ENCODE measurements at regions not wholly inside any gene's neighbourhood (a gene's known extent, or its start where the extent isn't known, plus 50 kb on each side); places are given as distances from the start of the nearest gene placed in this dataset.

GRCh38 chr13:63279136-63279535 is 1863.5 kb upstream of the PCDH20 start:
- TF ChIP-seq, protein P1, sequence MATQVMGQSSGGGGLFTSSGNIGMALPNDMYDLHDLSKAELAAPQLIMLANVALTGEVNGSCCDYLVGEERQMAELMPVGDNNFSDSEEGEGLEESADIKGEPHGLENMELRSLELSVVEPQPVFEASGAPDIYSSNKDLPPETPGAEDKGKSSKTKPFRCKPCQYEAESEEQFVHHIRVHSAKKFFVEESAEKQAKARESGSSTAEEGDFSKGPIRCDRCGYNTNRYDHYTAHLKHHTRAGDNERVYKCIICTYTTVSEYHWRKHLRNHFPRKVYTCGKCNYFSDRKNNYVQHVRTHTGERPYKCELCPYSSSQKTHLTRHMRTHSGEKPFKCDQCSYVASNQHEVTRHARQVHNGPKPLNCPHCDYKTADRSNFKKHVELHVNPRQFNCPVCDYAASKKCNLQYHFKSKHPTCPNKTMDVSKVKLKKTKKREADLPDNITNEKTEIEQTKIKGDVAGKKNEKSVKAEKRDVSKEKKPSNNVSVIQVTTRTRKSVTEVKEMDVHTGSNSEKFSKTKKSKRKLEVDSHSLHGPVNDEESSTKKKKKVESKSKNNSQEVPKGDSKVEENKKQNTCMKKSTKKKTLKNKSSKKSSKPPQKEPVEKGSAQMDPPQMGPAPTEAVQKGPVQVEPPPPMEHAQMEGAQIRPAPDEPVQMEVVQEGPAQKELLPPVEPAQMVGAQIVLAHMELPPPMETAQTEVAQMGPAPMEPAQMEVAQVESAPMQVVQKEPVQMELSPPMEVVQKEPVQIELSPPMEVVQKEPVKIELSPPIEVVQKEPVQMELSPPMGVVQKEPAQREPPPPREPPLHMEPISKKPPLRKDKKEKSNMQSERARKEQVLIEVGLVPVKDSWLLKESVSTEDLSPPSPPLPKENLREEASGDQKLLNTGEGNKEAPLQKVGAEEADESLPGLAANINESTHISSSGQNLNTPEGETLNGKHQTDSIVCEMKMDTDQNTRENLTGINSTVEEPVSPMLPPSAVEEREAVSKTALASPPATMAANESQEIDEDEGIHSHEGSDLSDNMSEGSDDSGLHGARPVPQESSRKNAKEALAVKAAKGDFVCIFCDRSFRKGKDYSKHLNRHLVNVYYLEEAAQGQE (IDR thresholded peaks at IDR 0.05; ENCODE audit: low read depth, low read length), result no peak
- TF ChIP-seq SIN3A (IDR thresholded peaks at IDR 0.05; ENCODE audit: low read depth, low read length) (no peak), CTCF (IDR thresholded peaks at IDR 0.05 in 2 of 3, conservative IDR thresholded peaks at IDR 0.05 in 1 of 3; ENCODE audit: control insufficient read depth in 2 of 3, extremely low read depth in 1 of 3, insufficient read depth in 1 of 3, low read depth in 3 of 3, low read length in 3 of 3) (no peak), MTA3 (IDR thresholded peaks at IDR 0.05; ENCODE audit: borderline replicate concordance, low read length) (no peak), RELA (IDR thresholded peaks at IDR 0.05; ENCODE audit: borderline replicate concordance, partially characterized antibody) (no peak), POLR2A (IDR thresholded peaks at IDR 0.05; ENCODE audit: low read depth, low read length) (no peak), POLR2AphosphoS5 (IDR thresholded peaks at IDR 0.05; ENCODE audit: low read length) (no peak), EED (IDR thresholded peaks at IDR 0.05; ENCODE audit: low read depth) (no peak), MXI1 (IDR thresholded peaks at IDR 0.05; ENCODE audit: low read depth, low read length) (no peak), BCLAF1 (IDR thresholded peaks at IDR 0.05) (no peak), RFX5 (IDR thresholded peaks at IDR 0.05; ENCODE audit: low read depth, low read length) (no peak), RAD21 (IDR thresholded peaks at IDR 0.05; ENCODE audit: insufficient read depth, low read depth, low read length) (no peak), PBX3 (IDR thresholded peaks at IDR 0.05; ENCODE audit: insufficient replicate concordance, low read depth, low read length) (no peak)
